ENCODE measurements at regions not wholly inside any gene's neighbourhood (a gene's known extent, or its start where the extent isn't known, plus 50 kb on each side); places are given as distances from the start of the nearest gene placed in this dataset.

- no peak overlapping the region for H3K4me3 ChIP-seq (ENCODE audit: low read depth, low read length)
- in situ Hi-C loops (cut with HindIII; ENCODE audit: low sequenced_read_pairs) = no loop called here
- TF ChIP-seq CTCF (IDR thresholded peaks at IDR 0.05; ENCODE audit: low read depth, low read length) = no peak
- no peak for DNase-seq (ENCODE audit: low read depth, low spot score)
Observed at GRCh38 chr14:62156052-62156451, 393.8 kb downstream of the SNAPC1 start.

GRCh38 chr14:62158779-62159178, 396.6 kb downstream of the SNAPC1 start:
- H3K4me3 ChIP-seq (ENCODE audit: low read depth, low read length) = no peak overlapping the region
- DNase-seq (ENCODE audit: low read depth, low spot score) = no peak
- no peak for TF ChIP-seq CTCF (IDR thresholded peaks at IDR 0.05; ENCODE audit: low read depth, low read length)
- in situ Hi-C loops (cut with HindIII; ENCODE audit: low sequenced_read_pairs) = no loop called here

GRCh38 chr14:62159314-62159713, 397.1 kb downstream of the SNAPC1 start:
- H3K4me3 ChIP-seq (ENCODE audit: low read depth, low read length) = no peak overlapping the region
- in situ Hi-C loops (cut with HindIII; ENCODE audit: low sequenced_read_pairs) = no loop called here
- no peak for TF ChIP-seq CTCF (IDR thresholded peaks at IDR 0.05; ENCODE audit: low read depth, low read length)
- DNase-seq (ENCODE audit: low read depth, low spot score) = no peak

GRCh38 chr14:62162998-62163589, 400.9 kb downstream of the SNAPC1 start:
- peak; percentile 90 for TF ChIP-seq CTCF (IDR thresholded peaks at IDR 0.05; ENCODE audit: low read depth, low read length)
- in situ Hi-C loops (cut with HindIII; ENCODE audit: low sequenced_read_pairs) = no loop called here
- DNase-seq (ENCODE audit: low read depth, low spot score) = peak; percentile 53
- no peak overlapping the region for H3K4me3 ChIP-seq (ENCODE audit: low read depth, low read length)

- in situ Hi-C loops (cut with HindIII; ENCODE audit: low sequenced_read_pairs) = no loop called here
- no peak for TF ChIP-seq CTCF (IDR thresholded peaks at IDR 0.05; ENCODE audit: low read depth, low read length)
- H3K4me3 ChIP-seq (ENCODE audit: low read depth, low read length) = no peak overlapping the region
- DNase-seq (ENCODE audit: low read depth, low spot score) = no peak
Observed at GRCh38 chr14:62168564-62169155, 406.4 kb downstream of the SNAPC1 start.

- H3K4me3 ChIP-seq (ENCODE audit: low read depth, low read length) = no peak overlapping the region
- in situ Hi-C loops (cut with HindIII; ENCODE audit: low sequenced_read_pairs) = no loop called here
- DNase-seq (ENCODE audit: low read depth, low spot score) = peak; percentile 82
- TF ChIP-seq CTCF (IDR thresholded peaks at IDR 0.05; ENCODE audit: low read depth, low read length) = peak; percentile 65
Observed at GRCh38 chr14:62179367-62180018, 417.3 kb downstream of the SNAPC1 start.
